Activated B cell treated with CpG ODN at 0.5 μM for 24 hours (primary cell): ENCODE measurements at regions not wholly inside any gene's neighbourhood (a gene's known extent, or its start where the extent isn't known, plus 50 kb on each side); places are given as distances from the start of the nearest gene placed in this dataset.
"Not testable (repeated sequence)": the region's sequence is repeated elsewhere in the genome, so short reads cannot be mapped to it uniquely, and the experiment has no call there.

ENCODE experiments used
- ATAC-seq: fragments of 200-7000 bp; cut with Tn5 transposase; one replicate; pipeline ENCODE4 v1.10.0; 2021; ENCODE audit warnings: low read depth, mild to moderate bottlenecking, moderate library complexity
- CTCF ChIA-PET: fragments of 350-600 bp; sonication (Branson Sonifier 250); formaldehyde crosslinking; loops from one replicate; lab custom pipeline; 2021; ENCODE audit warnings: antibody characterized with exemption; lab: Charles Lee
- POLR2A ChIA-PET: fragments of 350-600 bp; sonication (Branson Sonifier 250); formaldehyde crosslinking; loops from one replicate; lab custom pipeline; 2021; ENCODE audit warnings: antibody characterized with exemption; lab: Charles Lee
- DNase-seq: peaks from one replicate; pipeline ENCODE4 v3.0.0; 2022
- H3K27ac Mint-ChIP-seq: one replicate; pipeline ENCODE4 v1.8.0; 2020; ENCODE audit warnings: mixed read lengths
- H3K27me3 Mint-ChIP-seq: one replicate; pipeline ENCODE4 v1.8.0; 2021; ENCODE audit warnings: mixed read lengths
- H3K36me3 Mint-ChIP-seq: one replicate; pipeline ENCODE4 v1.8.0; 2021; ENCODE audit warnings: low read depth, mixed read lengths
- H3K4me1 Mint-ChIP-seq: one replicate; pipeline ENCODE4 v1.8.0; 2021; ENCODE audit warnings: mixed read lengths
- H3K4me3 Mint-ChIP-seq: one replicate; pipeline ENCODE4 v1.8.0; 2020; ENCODE audit warnings: mild to moderate bottlenecking, mixed read lengths
- H3K9me3 Mint-ChIP-seq: one replicate; pipeline ENCODE4 v1.8.0; 2020; ENCODE audit warnings: mixed read lengths
- intact Hi-C: fragments of 100-400 bp; cut with micrococcal nuclease; formaldehyde crosslinking; loops from one replicate; pipeline ENCODE4 v1.15.1; 2024
- TF ChIP-seq, protein P1 (sequence below): fragments of 200-600 bp; IDR thresholded peaks from one replicate; pipeline ENCODE4 v1.8.0; 2022; ENCODE audit warnings: antibody characterized with exemption, mild to moderate bottlenecking

DNA sequence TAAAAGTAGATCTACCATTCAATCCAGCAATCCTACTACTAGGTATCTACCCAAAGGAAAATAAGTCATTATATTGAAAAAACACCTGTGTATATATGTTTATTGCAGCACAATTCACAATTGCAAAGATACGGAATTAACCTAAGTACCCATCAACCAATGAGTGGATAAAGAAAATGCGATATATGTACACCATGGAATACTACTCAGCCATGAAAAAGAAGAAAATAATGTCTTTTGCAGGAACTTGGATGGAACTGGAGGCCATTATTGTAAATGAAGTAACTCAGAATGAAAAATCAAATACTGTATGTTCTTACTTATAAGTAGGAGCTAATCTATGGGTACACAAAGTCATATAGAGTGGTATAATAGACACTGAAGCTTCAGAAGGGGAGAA lies 63.4 kb upstream of the PITX1 start:
- peaks cover 15% of the 10 kb centered on the region for H3K27me3 Mint-ChIP-seq
- ATAC-seq: no peak
- no peak overlapping the region for H3K27ac Mint-ChIP-seq
- ChIA-PET POLR2A (no interaction called here), CTCF (no interaction called here)
- intact Hi-C loops: no loop called here
- H3K9me3 Mint-ChIP-seq: peaks cover 4% of the 10 kb centered on the region
- no peaks in the 10 kb centered on the region for H3K4me1 Mint-ChIP-seq
- TF ChIP-seq, protein P1, sequence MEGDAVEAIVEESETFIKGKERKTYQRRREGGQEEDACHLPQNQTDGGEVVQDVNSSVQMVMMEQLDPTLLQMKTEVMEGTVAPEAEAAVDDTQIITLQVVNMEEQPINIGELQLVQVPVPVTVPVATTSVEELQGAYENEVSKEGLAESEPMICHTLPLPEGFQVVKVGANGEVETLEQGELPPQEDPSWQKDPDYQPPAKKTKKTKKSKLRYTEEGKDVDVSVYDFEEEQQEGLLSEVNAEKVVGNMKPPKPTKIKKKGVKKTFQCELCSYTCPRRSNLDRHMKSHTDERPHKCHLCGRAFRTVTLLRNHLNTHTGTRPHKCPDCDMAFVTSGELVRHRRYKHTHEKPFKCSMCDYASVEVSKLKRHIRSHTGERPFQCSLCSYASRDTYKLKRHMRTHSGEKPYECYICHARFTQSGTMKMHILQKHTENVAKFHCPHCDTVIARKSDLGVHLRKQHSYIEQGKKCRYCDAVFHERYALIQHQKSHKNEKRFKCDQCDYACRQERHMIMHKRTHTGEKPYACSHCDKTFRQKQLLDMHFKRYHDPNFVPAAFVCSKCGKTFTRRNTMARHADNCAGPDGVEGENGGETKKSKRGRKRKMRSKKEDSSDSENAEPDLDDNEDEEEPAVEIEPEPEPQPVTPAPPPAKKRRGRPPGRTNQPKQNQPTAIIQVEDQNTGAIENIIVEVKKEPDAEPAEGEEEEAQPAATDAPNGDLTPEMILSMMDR: no peak
- H3K4me3 Mint-ChIP-seq: no peak overlapping the region
- DNase-seq: no peak
- H3K36me3 Mint-ChIP-seq: no peaks in the 10 kb centered on the region

DNA sequence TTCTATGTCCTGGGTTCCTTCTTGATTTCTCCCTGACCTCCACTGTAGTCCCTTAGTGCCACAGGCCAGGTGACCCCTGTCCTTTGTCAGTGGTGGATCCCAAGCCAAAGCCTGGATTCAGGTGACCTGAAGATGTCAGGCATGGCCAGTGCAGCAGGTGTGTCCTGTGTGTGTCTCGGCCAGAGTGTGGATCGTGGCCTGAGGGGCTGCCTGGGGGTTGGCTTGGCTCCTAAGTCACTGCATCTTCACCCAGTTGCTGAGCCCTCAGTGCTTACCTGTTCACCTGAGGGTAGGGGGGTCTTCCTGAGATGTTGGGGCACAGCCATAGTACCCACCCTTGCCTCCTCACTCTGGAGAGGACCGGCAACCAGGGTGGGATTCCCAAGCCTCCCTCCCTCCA lies 61.8 kb upstream of the PITX1 start:
- intact Hi-C loops: no loop called here
- ChIA-PET POLR2A (no interaction called here), CTCF (no interaction called here)
- Mint-ChIP-seq H3K4me3 (no peak overlapping the region), H3K27ac (no peak overlapping the region), H3K27me3 (peaks cover 15% of the 10 kb centered on the region), H3K9me3 (peaks cover 4% of the 10 kb centered on the region), H3K36me3 (no peaks in the 10 kb centered on the region), H3K4me1 (no peaks in the 10 kb centered on the region)
- DNase-seq: no peak
- no peak for ATAC-seq
- TF ChIP-seq, protein P1: no peak

DNA sequence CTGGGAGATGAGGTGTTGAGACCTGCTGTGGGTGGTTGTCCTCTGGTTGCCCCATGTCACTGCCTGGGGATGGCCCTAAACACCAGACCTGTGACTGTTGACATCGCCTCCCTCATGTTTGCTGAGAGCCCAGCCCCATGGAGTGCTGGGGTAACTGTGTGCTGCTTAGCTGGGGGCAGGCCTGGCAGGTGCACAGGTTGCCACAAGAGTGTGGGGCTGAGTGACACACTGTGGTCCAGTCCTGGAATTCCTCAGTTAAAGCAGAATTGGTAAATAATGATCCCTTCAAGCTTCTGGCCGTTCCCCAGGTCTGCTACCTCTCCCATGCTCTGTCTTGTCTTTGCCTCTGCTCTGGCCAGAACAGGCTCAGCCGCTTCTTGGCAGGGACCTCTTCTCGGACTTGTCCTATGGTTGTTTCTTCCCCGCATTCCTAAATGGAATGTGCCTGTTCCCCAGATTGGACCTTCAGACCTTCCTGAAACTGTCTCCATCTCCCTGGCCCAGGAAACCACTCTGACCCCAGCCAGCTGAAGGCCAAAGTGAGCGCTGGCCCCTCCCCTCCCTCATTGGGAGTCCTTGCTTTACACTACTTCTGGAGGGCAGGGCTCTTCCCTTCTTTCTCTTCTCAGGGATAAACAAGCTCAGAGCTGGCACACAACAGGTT lies 61.2 kb upstream of the PITX1 start:
- intact Hi-C loops: no loop called here
- TF ChIP-seq, protein P1: no peak

DNA sequence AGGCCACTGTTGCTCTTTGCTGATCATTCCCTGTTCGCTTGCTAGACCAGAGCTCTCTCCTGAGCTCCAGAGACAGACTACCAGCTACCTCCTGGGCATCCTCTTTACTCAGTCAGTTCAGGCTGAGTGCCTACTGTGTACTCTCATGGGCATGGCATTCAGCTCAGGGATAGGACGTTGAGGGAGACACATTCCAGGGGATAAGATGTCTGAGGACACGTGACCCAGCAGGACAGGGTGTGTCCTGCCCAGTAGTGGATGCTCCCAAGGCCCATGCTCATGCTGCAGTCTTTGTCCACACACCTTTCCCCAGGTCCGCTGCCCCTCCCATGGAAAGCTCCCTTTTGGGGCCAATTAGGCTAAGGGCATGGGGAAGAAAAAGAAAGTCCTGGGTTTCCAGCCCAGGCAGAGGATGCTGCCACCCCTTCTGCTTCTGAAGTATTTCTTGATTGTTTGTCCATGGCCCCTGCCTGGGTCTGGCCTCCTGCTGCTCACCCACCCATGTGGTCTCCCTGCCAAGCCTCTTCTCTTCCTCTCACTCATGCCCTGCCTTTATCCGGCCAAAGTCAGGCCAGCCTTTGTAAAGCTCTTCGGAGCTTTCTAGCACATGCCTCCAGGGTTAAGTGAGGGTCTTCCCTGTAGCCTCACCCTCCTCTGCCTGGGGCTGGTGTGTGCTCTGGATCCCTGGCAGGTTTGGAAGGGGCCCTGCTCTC lies 60.5 kb upstream of the PITX1 start:
- intact Hi-C loops: no loop called here
- H3K4me1 Mint-ChIP-seq: no peaks in the 10 kb centered on the region
- ChIA-PET POLR2A (no interaction called here), CTCF (no interaction called here)
- no peak for DNase-seq
- TF ChIP-seq, protein P1: no peak
- H3K36me3 Mint-ChIP-seq: no peaks in the 10 kb centered on the region
- H3K4me3 Mint-ChIP-seq: no peak overlapping the region
- no peak overlapping the region for H3K27ac Mint-ChIP-seq
- H3K27me3 Mint-ChIP-seq: peaks cover 15% of the 10 kb centered on the region
- no peak for ATAC-seq
- H3K9me3 Mint-ChIP-seq: peaks cover 4% of the 10 kb centered on the region

More for the DNA sequence above, 61.2 kb upstream of the PITX1 start:
- peaks cover 4% of the 10 kb centered on the region for H3K9me3 Mint-ChIP-seq
- H3K27me3 Mint-ChIP-seq: peaks cover 15% of the 10 kb centered on the region
- CTCF ChIA-PET: no interaction called here
- POLR2A ChIA-PET: no interaction called here
- DNase-seq (no peak), ATAC-seq (no peak)
- H3K36me3 Mint-ChIP-seq: no peaks in the 10 kb centered on the region
- H3K4me3 Mint-ChIP-seq: no peak overlapping the region
- H3K4me1 Mint-ChIP-seq: no peaks in the 10 kb centered on the region
- no peak overlapping the region for H3K27ac Mint-ChIP-seq

DNA sequence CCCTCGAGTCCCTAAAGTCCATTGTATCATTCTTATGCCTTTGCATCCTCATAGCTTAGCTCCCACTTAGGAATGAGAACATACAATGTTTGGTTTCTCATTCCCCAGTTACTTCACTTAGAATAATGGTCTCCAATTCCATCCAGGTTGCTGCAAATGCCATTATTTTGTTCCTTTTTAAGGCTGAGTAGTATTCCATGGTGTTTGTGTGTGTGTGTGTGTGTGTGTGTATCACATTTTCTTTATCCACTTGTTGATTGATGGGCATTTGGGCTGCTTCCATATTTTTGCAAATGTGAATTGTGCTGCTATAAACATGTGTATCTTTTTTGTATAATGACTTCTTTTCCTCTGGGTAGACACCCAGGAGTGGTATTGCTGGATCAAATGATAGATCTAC lies 59.5 kb upstream of the PITX1 start:
- H3K27ac Mint-ChIP-seq, H3K4me3 Mint-ChIP-seq, H3K9me3 Mint-ChIP-seq, DNase-seq, CTCF ChIA-PET, H3K36me3 Mint-ChIP-seq, POLR2A ChIA-PET, ATAC-seq, intact Hi-C loops, H3K4me1 Mint-ChIP-seq: not testable (repeated sequence)
- peaks cover 24% of the 10 kb centered on the region for H3K27me3 Mint-ChIP-seq
